ENCODE measurements at regions not wholly inside any gene's neighbourhood (a gene's known extent, or its start where the extent isn't known, plus 50 kb on each side); places are given as distances from the start of the nearest gene placed in this dataset.

GRCh38 chrX:39532761-39533160, 565.0 kb downstream of the BCOR start:
- TF ChIP-seq CTCF (IDR thresholded peaks at IDR 0.05; ENCODE audit: extremely low read depth, missing control alignments), result no peak
- DNase-seq (ENCODE audit: low spot score), result no peak

- no peak for DNase-seq (ENCODE audit: low spot score)
- no peak for TF ChIP-seq CTCF (IDR thresholded peaks at IDR 0.05; ENCODE audit: extremely low read depth, missing control alignments)
These were observed 562.8 kb downstream of the BCOR start for GRCh38 chrX:39534949-39535348.

DNA sequence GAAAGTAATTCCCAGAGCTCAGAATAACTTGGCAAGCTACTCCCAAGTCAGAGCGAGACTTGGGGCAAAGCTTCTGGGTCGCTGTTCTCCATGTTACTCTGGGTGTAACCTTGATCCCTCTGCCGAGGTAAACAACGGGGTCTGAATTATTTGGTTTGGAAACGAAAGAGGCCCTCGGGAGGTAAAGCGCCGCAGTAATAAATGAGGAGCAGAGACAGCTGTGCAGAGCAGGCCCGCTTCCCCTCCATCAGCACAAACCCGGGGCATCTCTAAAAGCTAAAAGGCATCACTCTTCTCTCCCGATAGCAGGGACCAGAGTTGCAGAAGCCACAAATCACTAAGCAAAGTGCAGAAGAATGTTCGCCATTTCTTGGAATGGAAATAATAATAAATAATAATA, 561.5 kb downstream of the BCOR start:
- no peak for TF ChIP-seq CTCF (IDR thresholded peaks at IDR 0.05; ENCODE audit: extremely low read depth, missing control alignments)

GRCh38 chrX:39541881-39542280, 555.9 kb downstream of the BCOR start:
- no peak for TF ChIP-seq CTCF (IDR thresholded peaks at IDR 0.05; ENCODE audit: extremely low read depth, missing control alignments)
- no peak for DNase-seq (ENCODE audit: low spot score)

More for the DNA sequence above, 561.5 kb downstream of the BCOR start:
- no peak for DNase-seq (ENCODE audit: low spot score)

DNA sequence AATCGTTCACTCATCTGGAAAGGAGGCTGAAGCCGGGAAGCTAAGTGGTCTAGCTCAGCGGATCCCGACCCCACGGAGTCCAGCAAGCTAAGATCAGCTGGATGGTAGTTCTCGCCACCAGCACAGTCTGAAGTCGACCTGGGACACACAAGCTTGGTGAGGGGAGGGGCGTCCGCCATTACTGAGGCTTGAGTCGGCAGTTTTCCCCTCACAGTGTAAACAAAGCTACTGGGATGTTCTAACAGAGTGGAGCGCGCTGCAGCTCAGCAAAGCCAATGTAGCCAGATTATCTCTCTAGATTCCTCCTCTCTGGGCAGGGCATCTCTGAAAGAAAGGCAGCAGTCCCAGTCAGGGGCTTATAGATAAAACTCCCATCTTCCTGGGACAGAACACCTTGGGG, 555.4 kb downstream of the BCOR start:
- no peak for TF ChIP-seq CTCF (IDR thresholded peaks at IDR 0.05; ENCODE audit: extremely low read depth, missing control alignments)
- DNase-seq (ENCODE audit: low spot score), result no peak

DNA sequence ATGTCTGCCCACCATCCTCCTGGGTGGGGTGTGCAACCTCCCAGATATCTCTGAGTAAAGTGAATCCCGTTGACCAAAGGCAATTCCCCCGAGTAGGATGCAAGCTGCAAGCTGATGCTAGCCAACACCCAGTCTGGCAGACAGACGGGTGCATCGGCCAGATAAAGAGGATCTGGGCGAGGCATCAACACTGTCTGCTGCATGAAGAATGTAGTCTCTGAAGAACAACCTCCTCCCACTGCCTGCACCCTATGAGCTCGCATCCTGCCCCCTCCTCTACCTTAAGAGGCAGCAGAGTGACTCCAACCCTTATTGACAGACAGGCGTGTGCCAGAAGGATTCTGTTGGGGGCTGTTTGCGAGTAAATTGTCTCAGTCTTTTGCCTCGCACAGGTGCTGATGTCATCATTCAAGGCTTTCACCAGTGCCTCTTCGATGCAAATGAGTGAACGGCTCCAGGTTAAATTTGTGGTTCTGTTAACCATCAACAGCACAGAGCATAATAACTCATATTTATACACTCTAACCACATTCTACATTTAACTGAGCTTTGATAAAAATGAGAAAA, 546.9 kb downstream of the BCOR start:
- TF ChIP-seq CTCF (IDR thresholded peaks at IDR 0.05; ENCODE audit: extremely low read depth, missing control alignments), result no peak

DNA sequence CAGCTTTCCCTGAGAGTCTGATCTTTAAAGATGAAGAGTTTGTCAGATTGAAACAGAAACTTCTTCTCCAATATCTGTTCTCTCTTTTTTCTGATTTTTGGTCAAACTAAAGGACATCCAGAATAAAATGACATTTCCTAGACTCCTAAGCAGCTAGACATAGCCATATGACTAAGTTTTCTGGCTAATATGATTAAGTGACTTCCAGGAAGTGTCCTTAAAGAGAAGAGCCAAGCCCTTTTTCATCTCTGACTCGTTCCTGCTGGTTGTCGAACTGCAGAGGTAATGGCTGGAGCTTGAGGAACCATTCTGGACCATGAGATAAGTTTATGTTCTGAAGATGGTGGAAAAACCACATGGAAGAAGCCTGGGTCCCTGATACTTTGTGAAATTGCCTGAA, 546.0 kb downstream of the BCOR start:
- TF ChIP-seq CTCF (IDR thresholded peaks at IDR 0.05; ENCODE audit: extremely low read depth, missing control alignments), result no peak

More for the DNA sequence above, 546.9 kb downstream of the BCOR start:
- DNase-seq (ENCODE audit: low spot score), result no peak

More for the DNA sequence above, 546.0 kb downstream of the BCOR start:
- DNase-seq (ENCODE audit: low spot score), result no peak
